Uterus (tissue), 3 donors: ENCODE measurements at regions not wholly inside any gene's neighbourhood (a gene's known extent, or its start where the extent isn't known, plus 50 kb on each side); places are given as distances from the start of the nearest gene placed in this dataset.
A peak's percentile ranks its signal among the peaks of the same experiment; 100 is the strongest.

Source experiments
- DNase-seq, 2 donors: peaks; one replicate each; pipeline ENCODE4 v3.0.0-alpha.2; 2019 to 2020
- H3K27ac ChIP-seq, 2 donors: fragments of 200-600 bp; sonication (generic); 1 replicate in 1 of 2; 2 replicates in 1 of 2; pipeline ENCODE4 v1.5.1; 2016 to 2018
- H3K27me3 ChIP-seq, 2 donors: fragments of 200-600 bp; sonication (generic); one replicate each; pipeline ENCODE4 v1.5.1; 2018 to 2019; ENCODE audit warnings: control low read depth in 1 of 2
- H3K36me3 ChIP-seq, 2 donors: fragments of 200-600 bp; sonication (generic); one replicate each; pipeline ENCODE4 v1.5.1; 2019; ENCODE audit warnings: control low read depth in 1 of 2
- H3K4me1 ChIP-seq, 2 donors: fragments of 200-600 bp; sonication (generic); one replicate each; pipeline ENCODE4 v1.5.1; 2018 to 2019; ENCODE audit warnings: control low read depth in 1 of 2
- H3K4me3 ChIP-seq, 2 donors: fragments of 200-600 bp; sonication (generic); 1 replicate in 1 of 2; 2 replicates in 1 of 2; pipeline ENCODE4 v1.5.1; 2018 to 2019; ENCODE audit warnings: mild to moderate bottlenecking in 1 of 2
- H3K9me3 ChIP-seq, 2 donors: fragments of 200-600 bp; sonication (generic); one replicate each; pipeline ENCODE4 v1.5.1; 2019; ENCODE audit warnings: control low read depth in 1 of 2
- POLR2A ChIP-seq, 2 donors: fragments of 450-650 bp; IDR thresholded peaks; one replicate each; pipeline ENCODE4 v1.6.1; 2016; ENCODE audit warnings: antibody characterized with exemption in 2 of 2, mild to moderate bottlenecking in 1 of 2, moderate library complexity in 1 of 2
- intact Hi-C: fragments of 100-400 bp; cut with DNase I; formaldehyde crosslinking; loops from one replicate; pipeline ENCODE4 v1.15.1; 2023; ENCODE audit warnings: low total_unique reads
- TF ChIP-seq, protein P1 (sequence below), 4 experiments: fragments of 200-600 bp in 2 of 4; fragments of 450-650 bp in 2 of 4; sonication (generic) in 2 of 4; IDR thresholded peaks; one replicate each; pipeline ENCODE4 v1.5.1; 2016 to 2019; ENCODE audit warnings: antibody characterized with exemption in 4 of 4, mild to moderate bottlenecking in 2 of 4, moderate library complexity in 1 of 4
- donor health status: DM: yes; HTN: yes; CAD: no.

DNA sequence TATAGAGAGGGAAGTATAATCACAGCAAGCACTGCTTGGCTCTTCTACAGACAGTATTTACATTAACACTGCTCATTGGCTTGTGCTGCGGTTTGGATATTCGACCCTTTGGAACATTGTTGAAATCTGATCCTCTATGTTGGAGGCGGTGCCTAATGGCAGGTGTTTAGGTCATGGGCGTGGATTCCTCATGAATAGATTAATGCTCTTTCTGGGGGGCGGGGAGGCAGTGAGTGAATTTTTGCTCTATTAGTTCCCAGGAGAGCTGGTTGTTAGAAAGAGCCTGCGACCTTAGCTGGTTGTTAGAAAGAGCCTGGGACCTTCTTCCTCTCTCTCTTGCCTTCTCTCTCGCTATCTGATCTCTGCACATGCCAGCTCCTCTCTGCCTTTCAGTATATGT is 77.3 kb upstream of the SVIL start:
- TF ChIP-seq POLR2A (IDR thresholded peaks at IDR 0.05), result no peak
- TF ChIP-seq, protein P1, sequence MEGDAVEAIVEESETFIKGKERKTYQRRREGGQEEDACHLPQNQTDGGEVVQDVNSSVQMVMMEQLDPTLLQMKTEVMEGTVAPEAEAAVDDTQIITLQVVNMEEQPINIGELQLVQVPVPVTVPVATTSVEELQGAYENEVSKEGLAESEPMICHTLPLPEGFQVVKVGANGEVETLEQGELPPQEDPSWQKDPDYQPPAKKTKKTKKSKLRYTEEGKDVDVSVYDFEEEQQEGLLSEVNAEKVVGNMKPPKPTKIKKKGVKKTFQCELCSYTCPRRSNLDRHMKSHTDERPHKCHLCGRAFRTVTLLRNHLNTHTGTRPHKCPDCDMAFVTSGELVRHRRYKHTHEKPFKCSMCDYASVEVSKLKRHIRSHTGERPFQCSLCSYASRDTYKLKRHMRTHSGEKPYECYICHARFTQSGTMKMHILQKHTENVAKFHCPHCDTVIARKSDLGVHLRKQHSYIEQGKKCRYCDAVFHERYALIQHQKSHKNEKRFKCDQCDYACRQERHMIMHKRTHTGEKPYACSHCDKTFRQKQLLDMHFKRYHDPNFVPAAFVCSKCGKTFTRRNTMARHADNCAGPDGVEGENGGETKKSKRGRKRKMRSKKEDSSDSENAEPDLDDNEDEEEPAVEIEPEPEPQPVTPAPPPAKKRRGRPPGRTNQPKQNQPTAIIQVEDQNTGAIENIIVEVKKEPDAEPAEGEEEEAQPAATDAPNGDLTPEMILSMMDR (IDR thresholded peaks at IDR 0.05), result no peak
- Histone ChIP-seq H3K9me3 (no peaks in the 10 kb centered on the region), H3K4me3 (no peak overlapping the region), H3K27me3 (no peaks in the 10 kb centered on the region), H3K4me1 (no peaks in the 10 kb centered on the region), H3K36me3 (no peaks in the 10 kb centered on the region), H3K27ac (no peak overlapping the region)
- intact Hi-C loops, result no loop called here
- DNase-seq, result no peak

DNA sequence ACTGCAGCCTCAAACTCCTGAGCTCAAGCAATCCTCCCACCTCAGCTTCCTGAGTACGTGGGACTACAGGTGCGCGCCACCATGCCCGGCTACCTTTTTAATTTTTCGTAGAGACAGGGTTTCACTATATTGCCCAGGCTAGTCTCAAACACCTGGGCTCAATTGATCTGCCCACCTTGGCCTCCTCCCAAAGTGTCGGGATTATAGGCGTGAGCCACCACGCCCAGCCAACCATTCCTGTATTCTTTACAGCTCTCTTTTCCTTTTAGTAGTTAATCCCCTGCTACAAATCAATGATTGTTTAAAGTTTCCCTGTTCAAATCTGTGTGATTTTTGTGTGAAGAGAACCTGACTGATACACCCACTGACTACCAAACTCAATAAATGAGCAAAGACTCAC is 75.4 kb upstream of the SVIL start:
- H3K9me3 ChIP-seq, result no peaks in the 10 kb centered on the region
- H3K36me3 ChIP-seq, result no peaks in the 10 kb centered on the region
- H3K4me3 ChIP-seq, result no peak overlapping the region
- DNase-seq, result no peak
- TF ChIP-seq, protein P1 (IDR thresholded peaks at IDR 0.05), result no peak
- no peak for TF ChIP-seq POLR2A (IDR thresholded peaks at IDR 0.05)
- no peak overlapping the region for H3K27ac ChIP-seq
- H3K4me1 ChIP-seq, result no peaks in the 10 kb centered on the region
- intact Hi-C loops, result no loop called here
- no peaks in the 10 kb centered on the region for H3K27me3 ChIP-seq

DNA sequence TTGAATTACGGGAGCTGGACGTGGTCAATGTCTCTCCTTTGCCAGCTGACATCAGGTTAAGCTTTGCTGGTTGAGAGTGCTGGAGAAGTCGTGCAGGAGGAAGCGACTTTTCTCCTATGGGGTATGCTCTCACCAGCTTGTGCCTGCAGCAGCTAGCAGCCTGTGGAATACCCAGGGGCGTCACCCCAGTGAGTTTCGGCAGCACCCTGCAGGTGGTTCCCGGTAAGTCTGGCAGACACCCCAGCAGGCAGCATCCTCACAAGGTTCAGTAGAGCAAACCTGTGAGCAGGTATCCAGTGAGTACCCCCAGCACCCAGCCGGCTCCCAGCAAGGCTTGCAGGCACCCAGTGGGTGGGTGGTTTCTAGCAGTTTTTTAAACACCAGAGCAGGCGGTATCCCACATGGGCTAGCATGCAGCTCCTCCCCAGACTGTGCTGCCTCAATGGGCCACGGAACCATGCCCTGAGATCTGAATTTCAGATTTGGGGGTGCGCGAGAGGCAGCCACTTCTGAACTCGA is 74.8 kb upstream of the SVIL start:
- no peaks in the 10 kb centered on the region for H3K4me1 ChIP-seq

DNA sequence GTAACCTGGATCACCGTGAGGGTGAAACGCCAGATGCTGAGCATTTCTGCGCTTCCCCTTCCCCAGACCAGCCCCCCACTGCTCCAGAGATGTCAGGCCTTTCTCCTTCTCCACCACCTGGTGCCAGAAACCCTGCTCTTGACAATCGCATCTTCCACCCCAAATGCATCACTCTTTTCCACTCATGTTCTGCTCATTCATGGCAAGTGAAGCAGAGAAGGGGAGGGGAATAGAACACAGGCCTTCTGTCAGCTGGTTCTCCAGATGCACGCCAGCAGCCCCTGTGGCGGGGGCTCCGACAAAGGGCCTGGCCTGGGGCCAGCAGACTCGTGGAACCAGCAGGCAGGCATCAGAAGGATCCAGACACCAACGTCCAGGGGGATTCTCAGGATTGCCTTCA is 68.5 kb upstream of the SVIL start:
- H3K4me1 ChIP-seq, result peaks cover 0 to 5% of the 10 kb centered on the region in 2 donors
- no peak overlapping the region for H3K4me3 ChIP-seq
- H3K27me3 ChIP-seq, result no peaks in the 10 kb centered on the region
- no peak for DNase-seq
- H3K36me3 ChIP-seq, result no peaks in the 10 kb centered on the region
- peak overlapping the region; percentile 59 to 82 for H3K27ac ChIP-seq
- TF ChIP-seq POLR2A (IDR thresholded peaks at IDR 0.05), result no peak
- TF ChIP-seq, protein P1 (IDR thresholded peaks at IDR 0.05), result no peak
- H3K9me3 ChIP-seq, result no peaks in the 10 kb centered on the region
- intact Hi-C loops, result no loop called here

More for the DNA sequence above, 74.8 kb upstream of the SVIL start:
- H3K9me3 ChIP-seq, result no peaks in the 10 kb centered on the region
- H3K4me3 ChIP-seq, result no peak overlapping the region
- DNase-seq, result no peak
- H3K27me3 ChIP-seq, result no peaks in the 10 kb centered on the region
- no peak overlapping the region for H3K27ac ChIP-seq
- H3K36me3 ChIP-seq, result no peaks in the 10 kb centered on the region
- TF ChIP-seq, protein P1 (IDR thresholded peaks at IDR 0.05), result no peak
- no peak for TF ChIP-seq POLR2A (IDR thresholded peaks at IDR 0.05)
- intact Hi-C loops, result no loop called here

DNA sequence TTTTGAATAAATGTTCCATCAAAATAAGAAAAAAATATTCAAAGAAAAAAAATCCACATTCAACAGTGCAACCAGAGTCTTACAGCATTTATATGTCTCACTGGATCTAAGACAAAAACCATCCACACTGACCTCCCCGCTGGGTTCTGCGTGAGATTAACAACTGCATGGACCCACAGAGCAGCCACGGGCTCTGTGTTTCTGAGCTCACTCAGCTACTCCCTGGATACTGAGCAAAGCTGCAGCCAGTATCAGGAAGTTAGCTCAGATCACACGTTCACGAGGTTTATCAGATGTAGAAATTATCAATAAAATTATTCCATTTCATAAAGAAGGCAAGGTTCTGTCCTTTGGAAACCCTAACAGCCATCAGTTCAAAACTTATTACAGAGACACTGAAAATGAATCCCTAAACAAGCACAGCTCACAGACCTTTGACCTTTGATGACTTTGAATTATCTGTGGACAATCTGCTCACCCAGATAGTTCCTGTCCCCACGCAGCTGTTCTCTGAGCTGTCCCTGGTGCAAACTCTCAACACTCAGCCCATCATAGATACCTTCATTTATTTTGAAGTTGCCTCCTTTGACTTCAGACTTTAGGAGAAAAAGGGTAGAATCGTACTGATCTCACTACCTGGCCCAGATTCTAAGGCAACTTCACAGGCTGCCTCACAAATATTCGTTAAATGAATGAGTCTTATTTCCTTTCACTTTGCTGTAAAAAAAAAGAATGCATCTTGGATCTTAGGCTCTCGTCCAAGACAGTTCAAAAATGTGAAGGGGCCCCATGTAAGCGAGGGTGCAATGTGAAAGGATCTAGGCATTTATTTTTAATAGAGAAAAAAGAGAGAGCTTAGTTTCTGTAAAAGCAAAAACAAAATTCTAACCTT is 67.7 kb upstream of the SVIL start:
- Histone ChIP-seq H3K4me1 (peaks cover 0 to 5% of the 10 kb centered on the region in 2 donors), H3K27me3 (no peaks in the 10 kb centered on the region), H3K4me3 (no peak overlapping the region), H3K36me3 (no peaks in the 10 kb centered on the region), H3K27ac (peak overlapping the region; percentile 59 to 82), H3K9me3 (no peaks in the 10 kb centered on the region)
- TF ChIP-seq, protein P1 (IDR thresholded peaks at IDR 0.05), result no peak
- no peak for TF ChIP-seq POLR2A (IDR thresholded peaks at IDR 0.05)
- intact Hi-C loops, result no loop called here
- DNase-seq, result no peak
